Esophagus muscularis mucosa (tissue), 4 donors: ENCODE measurements at regions not wholly inside any gene's neighbourhood (a gene's known extent, or its start where the extent isn't known, plus 50 kb on each side); places are given as distances from the start of the nearest gene placed in this dataset.

Source experiments
- DNase-seq: peaks from one replicate; pipeline ENCODE4 v3.0.0-alpha.2; 2017; ENCODE audit errors: extremely low spot score
- H3K27ac ChIP-seq, 4 donors: fragments of 200-600 bp; sonication (generic); replicated peaks in 1 of 4; 1 replicate in 3 of 4; 2 replicates in 1 of 4; pipeline ENCODE4 v1.5.1; 2016 to 2019; ENCODE audit warnings: mild to moderate bottlenecking in 1 of 4
- H3K27me3 ChIP-seq, 4 donors: fragments of 200-600 bp; sonication (generic); one replicate each; pipeline versions ENCODE4 v1.5.1 to v1.6.0; 2016 to 2019
- H3K36me3 ChIP-seq, 4 donors: fragments of 200-600 bp; sonication (generic); one replicate each; pipeline ENCODE4 v1.5.1; 2016 to 2019
- H3K4me1 ChIP-seq, 4 donors: fragments of 200-600 bp; sonication (generic); one replicate each; pipeline ENCODE4 v1.5.1; 2016 to 2019
- H3K4me3 ChIP-seq, 4 donors: fragments of 200-600 bp; sonication (generic); 1 replicate in 2 of 4; 2 replicates in 2 of 4; pipeline ENCODE4 v1.5.1; 2016 to 2019; ENCODE audit warnings: mild to moderate bottlenecking in 4 of 4, moderate library complexity in 1 of 4
- H3K9me3 ChIP-seq, 4 donors: fragments of 200-600 bp; sonication (generic); 1 replicate in 3 of 4; 2 replicates in 1 of 4; pipeline ENCODE4 v1.5.1; 2016 to 2019
- EP300 ChIP-seq: sonication (generic); formaldehyde crosslinking; IDR thresholded peaks from one replicate; pipeline ENCODE4 v1.6.1; 2017; ENCODE audit warnings: antibody characterized with exemption
- POLR2A ChIP-seq: fragments of 450-650 bp; IDR thresholded peaks from one replicate; pipeline ENCODE4 v1.6.1; 2017; ENCODE audit warnings: antibody characterized with exemption, moderate library complexity, mild to moderate bottlenecking, low read depth
- POLR2AphosphoS5 ChIP-seq, 2 donors: sonication (generic); formaldehyde crosslinking; IDR thresholded peaks; one replicate each; pipeline ENCODE4 v1.6.1; 2017; ENCODE audit warnings: antibody characterized with exemption in 2 of 2
- WGBS: methylation state at CpG from one replicate; pipeline ENCODE4 v1.1.5; 2018; 5-methylcytosine and 5-hydroxymethylcytosine counted together
- intact Hi-C: fragments of 100-400 bp; cut with DNase I; formaldehyde crosslinking; loops from one replicate; pipeline ENCODE4 v1.15.1; 2023
- TF ChIP-seq, protein P1 (sequence below), 3 experiments: fragments of 200-600 bp in 2 of 3; fragments of 450-650 bp in 1 of 3; sonication (generic) in 2 of 3; IDR thresholded peaks; one replicate each; pipeline ENCODE4 v1.5.1; 2017 to 2019; ENCODE audit warnings: antibody characterized with exemption in 3 of 3, mild to moderate bottlenecking in 2 of 3, moderate library complexity in 1 of 3

GRCh38 chr6:2375443-2375842 lies 130.0 kb upstream of the GMDS start:
- Histone ChIP-seq H3K27ac (no peak overlapping the region), H3K4me1 (peaks cover 0 to 17% (median 10%) of the 10 kb centered on the region in 4 donors), H3K36me3 (no peaks in the 10 kb centered on the region), H3K4me3 (no peak overlapping the region), H3K9me3 (no peaks in the 10 kb centered on the region), H3K27me3 (no peaks in the 10 kb centered on the region)
- TF ChIP-seq POLR2AphosphoS5 (IDR thresholded peaks at IDR 0.05) (no peak), EP300 (no peak), POLR2A (no peak)
- TF ChIP-seq, protein P1, sequence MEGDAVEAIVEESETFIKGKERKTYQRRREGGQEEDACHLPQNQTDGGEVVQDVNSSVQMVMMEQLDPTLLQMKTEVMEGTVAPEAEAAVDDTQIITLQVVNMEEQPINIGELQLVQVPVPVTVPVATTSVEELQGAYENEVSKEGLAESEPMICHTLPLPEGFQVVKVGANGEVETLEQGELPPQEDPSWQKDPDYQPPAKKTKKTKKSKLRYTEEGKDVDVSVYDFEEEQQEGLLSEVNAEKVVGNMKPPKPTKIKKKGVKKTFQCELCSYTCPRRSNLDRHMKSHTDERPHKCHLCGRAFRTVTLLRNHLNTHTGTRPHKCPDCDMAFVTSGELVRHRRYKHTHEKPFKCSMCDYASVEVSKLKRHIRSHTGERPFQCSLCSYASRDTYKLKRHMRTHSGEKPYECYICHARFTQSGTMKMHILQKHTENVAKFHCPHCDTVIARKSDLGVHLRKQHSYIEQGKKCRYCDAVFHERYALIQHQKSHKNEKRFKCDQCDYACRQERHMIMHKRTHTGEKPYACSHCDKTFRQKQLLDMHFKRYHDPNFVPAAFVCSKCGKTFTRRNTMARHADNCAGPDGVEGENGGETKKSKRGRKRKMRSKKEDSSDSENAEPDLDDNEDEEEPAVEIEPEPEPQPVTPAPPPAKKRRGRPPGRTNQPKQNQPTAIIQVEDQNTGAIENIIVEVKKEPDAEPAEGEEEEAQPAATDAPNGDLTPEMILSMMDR (IDR thresholded peaks at IDR 0.05), result no peak
- intact Hi-C loops, result no loop called here
- 94% methylated on average over 16 of the region's 17 CpGs for WGBS
- no peak for DNase-seq

DNA sequence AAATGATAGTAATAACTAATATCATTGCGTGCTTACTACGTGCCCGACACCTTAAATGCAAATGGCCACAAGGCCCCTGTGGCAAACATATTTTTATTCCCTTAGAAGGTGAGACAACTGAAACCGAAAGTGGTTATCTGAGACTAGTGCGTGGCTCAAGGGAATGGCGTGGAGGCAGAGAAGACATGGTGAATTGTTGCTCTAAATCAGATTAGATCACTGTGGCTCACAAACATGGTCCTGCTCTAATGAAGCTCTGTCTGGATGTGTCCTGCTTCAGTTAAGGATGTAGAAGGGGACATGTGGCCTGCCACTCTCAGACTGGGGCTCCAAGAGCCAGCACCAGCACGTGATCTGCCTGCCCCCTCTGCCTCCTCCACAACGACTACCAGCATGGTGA lies 124.2 kb upstream of the GMDS start:
- Histone ChIP-seq H3K36me3 (no peaks in the 10 kb centered on the region), H3K9me3 (no peaks in the 10 kb centered on the region), H3K27me3 (no peaks in the 10 kb centered on the region), H3K4me1 (no peaks in the 10 kb centered on the region), H3K27ac (no peak overlapping the region), H3K4me3 (no peak overlapping the region)
- no peak for DNase-seq
- 93% methylated on average over 8 of the region's 8 CpGs for WGBS
- TF ChIP-seq EP300 (no peak), POLR2AphosphoS5 (IDR thresholded peaks at IDR 0.05) (no peak)
- intact Hi-C loops, result no loop called here

GRCh38 chr6:2363211-2363610 lies 117.8 kb upstream of the GMDS start:
- no peak for TF ChIP-seq POLR2AphosphoS5 (IDR thresholded peaks at IDR 0.05)
- no peak for TF ChIP-seq EP300
- TF ChIP-seq, protein P1 (IDR thresholded peaks at IDR 0.05), result no peak
- no peak for TF ChIP-seq POLR2A
- WGBS, result 57% methylated on average over 3 of the region's 3 CpGs
- Histone ChIP-seq H3K4me3 (no peak overlapping the region), H3K36me3 (peaks cover 0 to 3% (median 0%) of the 10 kb centered on the region in 4 donors), H3K27me3 (no peaks in the 10 kb centered on the region), H3K4me1 (no peaks in the 10 kb centered on the region), H3K27ac (no peak overlapping the region), H3K9me3 (no peaks in the 10 kb centered on the region)
- DNase-seq, result peak; percentile 4
- intact Hi-C loops, result no loop called here

DNA sequence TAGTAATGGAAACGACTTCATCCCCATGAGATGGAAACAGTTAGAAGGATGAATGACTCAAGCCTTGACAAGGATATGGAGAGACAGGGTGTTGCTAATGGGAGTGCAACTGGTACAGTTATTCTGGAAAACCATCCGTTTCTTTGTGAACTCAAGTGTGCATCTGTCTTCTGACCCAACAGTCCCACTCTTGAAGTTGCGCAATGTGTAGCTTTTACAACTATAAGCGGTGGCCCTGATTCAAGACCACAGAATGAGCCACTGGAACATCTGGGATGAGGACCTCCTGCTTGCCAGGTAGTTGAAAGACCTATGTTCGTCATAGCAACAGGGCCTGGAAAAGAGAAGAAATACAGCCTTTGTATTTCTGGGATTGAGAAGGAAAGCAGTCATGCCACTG lies 115.8 kb upstream of the GMDS start:
- DNase-seq, result no peak
- H3K27ac ChIP-seq, result no peak overlapping the region
- no peak overlapping the region for H3K4me3 ChIP-seq
- H3K9me3 ChIP-seq, result no peaks in the 10 kb centered on the region
- WGBS, result 97% methylated on average over 5 of the region's 5 CpGs
- H3K36me3 ChIP-seq, result peaks cover 0 to 3% (median 0%) of the 10 kb centered on the region in 4 donors
- intact Hi-C loops, result no loop called here
- H3K27me3 ChIP-seq, result no peaks in the 10 kb centered on the region
- TF ChIP-seq POLR2AphosphoS5 (IDR thresholded peaks at IDR 0.05) (no peak), POLR2A (no peak), EP300 (no peak)
- TF ChIP-seq, protein P1 (IDR thresholded peaks at IDR 0.05), result no peak
- no peaks in the 10 kb centered on the region for H3K4me1 ChIP-seq

GRCh38 chr6:2360716-2361115 lies 115.3 kb upstream of the GMDS start:
- no peaks in the 10 kb centered on the region for H3K4me1 ChIP-seq
- no peak overlapping the region for H3K27ac ChIP-seq
- H3K9me3 ChIP-seq, result no peaks in the 10 kb centered on the region
- intact Hi-C loops, result no loop called here
- H3K36me3 ChIP-seq, result peaks cover 0 to 3% (median 0%) of the 10 kb centered on the region in 4 donors
- TF ChIP-seq POLR2AphosphoS5 (IDR thresholded peaks at IDR 0.05), result no peak
- TF ChIP-seq, protein P1 (IDR thresholded peaks at IDR 0.05), result no peak
- no peak for TF ChIP-seq POLR2A
- no peak for TF ChIP-seq EP300
- DNase-seq, result no peak
- H3K4me3 ChIP-seq, result no peak overlapping the region
- H3K27me3 ChIP-seq, result no peaks in the 10 kb centered on the region
- 100% methylated on average over 5 of the region's 5 CpGs for WGBS
